ENCODE measurements at regions not wholly inside any gene's neighbourhood (a gene's known extent, or its start where the extent isn't known, plus 50 kb on each side); places are given as distances from the start of the nearest gene placed in this dataset.

DNA sequence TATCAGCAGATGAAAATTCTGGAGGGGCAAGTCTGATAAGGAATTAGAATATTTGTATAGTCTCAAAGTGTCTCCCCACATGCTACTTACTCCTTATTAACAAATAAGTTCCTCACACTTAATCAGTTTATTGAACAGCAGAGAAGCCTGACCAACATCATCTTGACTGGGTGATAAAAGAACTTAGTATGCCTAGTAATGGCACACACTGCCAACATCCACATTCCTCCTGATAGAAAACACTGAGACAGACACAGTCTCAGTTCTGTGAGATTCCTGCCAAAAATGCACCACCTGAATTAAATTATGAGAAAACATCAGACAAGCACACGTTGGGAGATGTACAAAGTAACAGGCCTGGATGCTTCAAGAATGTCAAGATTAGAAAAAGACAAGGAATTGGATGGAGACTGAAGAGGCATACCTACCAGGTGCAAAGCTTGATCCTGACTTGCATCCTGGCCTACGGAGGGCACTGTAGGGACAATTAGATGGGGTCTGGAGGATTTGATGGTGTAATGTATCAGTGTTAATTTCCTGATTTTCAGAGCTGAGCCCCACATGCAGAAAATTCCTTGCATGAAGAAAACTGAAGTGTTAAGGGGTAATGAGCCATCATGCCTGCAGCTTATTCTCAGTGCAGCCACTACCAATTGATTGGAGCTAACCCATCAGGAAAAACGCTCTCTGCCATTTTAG lies 200.4 kb upstream of the SH3BP4 start:
- Histone ChIP-seq H3K23me2 (ENCODE audit: low read depth, low read length) (no peaks in the 10 kb centered on the region), H4K5ac (ENCODE audit: insufficient read length, low read depth, low read length) (no peak overlapping the region), H3K27ac (ENCODE audit: low read depth, low read length) (no peak overlapping the region), H3K56ac (replicated peaks; ENCODE audit: insufficient read length, low read depth, low read length) (no peak overlapping the region), H3K4me3 (ENCODE audit: extremely low read depth in 1 of 4, insufficient read depth in 2 of 4, low read depth in 3 of 4, low read length in 4 of 4) (no peak overlapping the region), H4K8ac (ENCODE audit: extremely low read depth, insufficient read depth, low read length) (no peak overlapping the region), H3K9me3 (ENCODE audit: insufficient read depth in 2 of 2, low read depth in 1 of 2, low read length in 1 of 2) (no peaks in the 10 kb centered on the region), H3K27me3 (replicated peaks in 1 of 4; ENCODE audit: control insufficient read depth in 3 of 4, extremely low read depth in 1 of 4, insufficient read depth in 3 of 4, low read length in 3 of 4) (no peaks in the 10 kb centered on the region), H2BK12ac (ENCODE audit: low read depth, low read length) (no peak overlapping the region), H3K18ac (ENCODE audit: extremely low read depth, low read length) (no peak overlapping the region), H4K20me1 (replicated peaks in 1 of 2; ENCODE audit: control insufficient read depth in 1 of 2, insufficient read depth in 2 of 2, low read length in 2 of 2) (no peaks in the 10 kb centered on the region), H3K23ac (ENCODE audit: insufficient read length) (no peak overlapping the region), H2BK5ac (ENCODE audit: low read depth, low read length) (no peak overlapping the region), H3K4me1 (replicated peaks in 1 of 4; ENCODE audit: control insufficient read depth in 3 of 4, insufficient read depth in 4 of 4, low read length in 3 of 4) (no peaks in the 10 kb centered on the region), H2BK20ac (ENCODE audit: low read length) (no peak overlapping the region), H3K4ac (replicated peaks; ENCODE audit: insufficient read length, low read depth, low read length) (no peak overlapping the region), H3K79me1 (ENCODE audit: low read depth, low read length) (no peaks in the 10 kb centered on the region), H3K14ac (ENCODE audit: insufficient read length) (no peak overlapping the region), H2AK5ac (ENCODE audit: low read depth, low read length) (no peak overlapping the region), H2BK120ac (replicated peaks; ENCODE audit: low read depth, low read length) (no peak overlapping the region), H2BK15ac (ENCODE audit: low read length) (0 out of 2 replicates have a peak overlapping the region, but pooled peaks have one; percentile 7), H4K91ac (replicated peaks; ENCODE audit: insufficient read length, low read length) (no peak overlapping the region), H3K9ac (replicated peaks in 1 of 4; ENCODE audit: extremely low read depth in 1 of 4, low read depth in 3 of 4, low read length in 3 of 4) (no peak overlapping the region), H2AFZ (ENCODE audit: low read length) (0 out of 2 replicates have a peak overlapping the region, but pooled peaks have one; percentile 5), H3K36me3 (ENCODE audit: control insufficient read depth in 2 of 4, insufficient read depth in 4 of 4, low read length in 3 of 4) (no peaks in the 10 kb centered on the region), H3K4me2 (ENCODE audit: insufficient read depth in 1 of 2, low read depth in 2 of 2, low read length in 2 of 2) (no peak overlapping the region), H3K79me2 (ENCODE audit: control insufficient read depth in 1 of 2, insufficient read depth in 2 of 2, low read length in 2 of 2) (no peaks in the 10 kb centered on the region)
- 63% methylated on average over 3 of the region's 3 CpGs; no CpG with 5 or more reads in 1 of the 2 experiments for WGBS, 2 experiments (ENCODE audit: extremely low coverage in 1 of 2, insufficient coverage in 1 of 2, insufficient read length in 1 of 2, insufficient replicate concordance in 2 of 2, low coverage in 1 of 2, low lambda C conversion rate in 2 of 2, missing lambda C conversion rate in 1 of 2)
- CTCF ChIA-PET (ENCODE audit: partially characterized antibody), result interaction anchor here (0.8 to 2.1 kb wide), 9 partner anchors 9 to 254 kb away, joined by 3 to 5 read pairs (median 3); no protein-coding TSS in a partner anchor
- POLR2A ChIA-PET (ENCODE audit: partially characterized antibody), result interaction anchor here (1.4 kb wide), 1 partner anchor 8 kb away, joined by 3 read pairs; no protein-coding TSS in a partner anchor
- DNase-seq (ENCODE audit: low read depth in 1 of 2, low spot score in 2 of 2) (peak in 1 of 2 experiments; percentile 3), FAIRE-seq (peak; percentile 78)
- TF ChIP-seq, protein P1, sequence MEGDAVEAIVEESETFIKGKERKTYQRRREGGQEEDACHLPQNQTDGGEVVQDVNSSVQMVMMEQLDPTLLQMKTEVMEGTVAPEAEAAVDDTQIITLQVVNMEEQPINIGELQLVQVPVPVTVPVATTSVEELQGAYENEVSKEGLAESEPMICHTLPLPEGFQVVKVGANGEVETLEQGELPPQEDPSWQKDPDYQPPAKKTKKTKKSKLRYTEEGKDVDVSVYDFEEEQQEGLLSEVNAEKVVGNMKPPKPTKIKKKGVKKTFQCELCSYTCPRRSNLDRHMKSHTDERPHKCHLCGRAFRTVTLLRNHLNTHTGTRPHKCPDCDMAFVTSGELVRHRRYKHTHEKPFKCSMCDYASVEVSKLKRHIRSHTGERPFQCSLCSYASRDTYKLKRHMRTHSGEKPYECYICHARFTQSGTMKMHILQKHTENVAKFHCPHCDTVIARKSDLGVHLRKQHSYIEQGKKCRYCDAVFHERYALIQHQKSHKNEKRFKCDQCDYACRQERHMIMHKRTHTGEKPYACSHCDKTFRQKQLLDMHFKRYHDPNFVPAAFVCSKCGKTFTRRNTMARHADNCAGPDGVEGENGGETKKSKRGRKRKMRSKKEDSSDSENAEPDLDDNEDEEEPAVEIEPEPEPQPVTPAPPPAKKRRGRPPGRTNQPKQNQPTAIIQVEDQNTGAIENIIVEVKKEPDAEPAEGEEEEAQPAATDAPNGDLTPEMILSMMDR (IDR thresholded peaks at IDR 0.05; ENCODE audit: control extremely low read depth in 1 of 3, insufficient read depth in 1 of 3, low read depth in 1 of 3, low read length in 3 of 3), result peak; percentile 27 to 56 (median 38)
- TF ChIP-seq KDM5A (IDR thresholded peaks at IDR 0.05; ENCODE audit: low read length) (no peak), RAD21 (IDR thresholded peaks at IDR 0.05 in 1 of 2, conservative IDR thresholded peaks at IDR 0.05 in 1 of 2; ENCODE audit: low read depth in 2 of 2, low read length in 2 of 2) (peak; percentile 55 to 63)
